Activated gamma-delta T cell treated with anti-CD3 and anti-CD28 coated beads, Interleukin-2, amount 50 U/mL, for 16 hours (primary cell): ENCODE measurements at regions not wholly inside any gene's neighbourhood (a gene's known extent, or its start where the extent isn't known, plus 50 kb on each side); places are given as distances from the start of the nearest gene placed in this dataset.

Experiments used
- DNase-seq: peaks from one replicate; pipeline ENCODE4 v3.0.0-alpha.2; 2020; ENCODE audit warnings: low read depth

GRCh38 chr12:116381744-116382685 is 104.5 kb upstream of the MED13L start:
- no peak for DNase-seq

GRCh38 chr12:116382686-116383530 is 105.4 kb upstream of the MED13L start:
- no peak for DNase-seq

GRCh38 chr12:116384175-116384574 is 106.7 kb upstream of the MED13L start:
- DNase-seq: no peak

GRCh38 chr12:116384691-116385485 is 107.4 kb upstream of the MED13L start:
- DNase-seq: no peak

GRCh38 chr12:116385486-116386217 is 108.2 kb upstream of the MED13L start:
- DNase-seq: no peak

- DNase-seq: no peak
Observed at GRCh38 chr12:116389326-116389725, 111.8 kb upstream of the MED13L start.

- DNase-seq: no peak
Observed at GRCh38 chr12:116389990-116390389, 112.5 kb upstream of the MED13L start.

- no peak for DNase-seq
Observed at GRCh38 chr12:116390401-116391335, 113.2 kb upstream of the MED13L start.

- DNase-seq: no peak
Observed at GRCh38 chr12:116391501-116391900, 114.0 kb upstream of the MED13L start.

- no peak for DNase-seq
Observed at GRCh38 chr12:116392061-116392460, 114.6 kb upstream of the MED13L start.

- DNase-seq: no peak
Observed at GRCh38 chr12:116393255-116393654, 115.8 kb upstream of the MED13L start.

- DNase-seq: no peak
Observed at GRCh38 chr12:116393859-116394650, 116.6 kb upstream of the MED13L start.

GRCh38 chr12:116395396-116395795 is 117.9 kb upstream of the MED13L start:
- no peak for DNase-seq

- DNase-seq: no peak
Observed at GRCh38 chr12:116397148-116397547, 119.7 kb upstream of the MED13L start.

GRCh38 chr12:116398193-116398592 is 120.7 kb upstream of the MED13L start:
- DNase-seq: no peak

GRCh38 chr12:116399055-116399454 is 121.6 kb upstream of the MED13L start:
- DNase-seq: no peak

GRCh38 chr12:116400636-116401372 is 123.3 kb upstream of the MED13L start:
- DNase-seq: no peak

GRCh38 chr12:116401565-116401964 is 124.1 kb upstream of the MED13L start:
- DNase-seq: no peak
